Muscle of leg (tissue), 3 donors: ENCODE measurements at regions not wholly inside any gene's neighbourhood (a gene's known extent, or its start where the extent isn't known, plus 50 kb on each side); places are given as distances from the start of the nearest gene placed in this dataset.

Source experiments
- DNase-seq: peaks from one replicate; pipeline ENCODE4 v3.0.0; 2013
- H3K27ac ChIP-seq: one replicate; pipeline ENCODE4 v1.5.1; 2013; ENCODE audit warnings: mild to moderate bottlenecking, low read length, control low read depth
- H3K27me3 ChIP-seq: one replicate; pipeline ENCODE4 v1.6.1; 2013; ENCODE audit warnings: low read length; ENCODE audit not compliant: control insufficient read depth, insufficient read depth
- H3K36me3 ChIP-seq: one replicate; pipeline ENCODE4 v1.6.1; 2013; ENCODE audit warnings: low read length; ENCODE audit not compliant: control insufficient read depth, insufficient read depth
- H3K4me1 ChIP-seq: one replicate; pipeline ENCODE4 v1.6.1; 2013; ENCODE audit warnings: low read length; ENCODE audit not compliant: control insufficient read depth, insufficient read depth
- H3K4me3 ChIP-seq: one replicate; pipeline ENCODE4 v1.5.1; 2013; ENCODE audit warnings: low read length, control low read depth
- H3K9me3 ChIP-seq: replicated peaks from 2 replicates; pipeline ENCODE4 v1.6.1; 2013; ENCODE audit warnings: low read depth, low read length; ENCODE audit not compliant: control insufficient read depth
- WGBS: methylation state at CpG from one replicate; pipeline ENCODE4 v1.1.5; 2013; ENCODE audit warnings: missing lambda C conversion rate; ENCODE audit not compliant: insufficient coverage; 5-methylcytosine and 5-hydroxymethylcytosine counted together

DNA sequence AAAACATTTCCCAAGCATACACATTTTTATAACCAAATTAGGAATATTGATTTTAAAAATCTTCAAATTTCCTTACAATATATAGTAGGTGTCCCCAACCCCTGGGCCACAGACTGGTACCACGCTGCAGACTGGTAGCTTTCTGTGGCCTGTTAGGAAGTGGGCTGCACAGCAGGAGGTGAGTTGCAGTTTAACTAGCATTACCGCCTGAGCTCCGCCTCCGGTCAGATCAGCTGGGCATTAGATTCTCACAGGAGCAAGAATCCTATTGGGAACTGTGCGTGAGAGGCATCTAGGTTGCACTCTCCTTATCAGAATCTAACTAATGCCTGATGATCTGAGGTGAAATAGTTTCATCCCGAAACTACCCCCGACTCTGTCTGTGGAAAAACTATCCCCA is 62.1 kb downstream of the ZWINT start:
- DNase-seq: no peak
- 46% methylated on average over 2 of the region's 7 CpGs for WGBS
- Histone ChIP-seq H3K36me3 (no peaks in the 10 kb centered on the region), H3K27ac (no peak overlapping the region), H3K4me3 (no peak overlapping the region), H3K27me3 (no peaks in the 10 kb centered on the region), H3K9me3 (no peaks in the 10 kb centered on the region), H3K4me1 (no peaks in the 10 kb centered on the region)

DNA sequence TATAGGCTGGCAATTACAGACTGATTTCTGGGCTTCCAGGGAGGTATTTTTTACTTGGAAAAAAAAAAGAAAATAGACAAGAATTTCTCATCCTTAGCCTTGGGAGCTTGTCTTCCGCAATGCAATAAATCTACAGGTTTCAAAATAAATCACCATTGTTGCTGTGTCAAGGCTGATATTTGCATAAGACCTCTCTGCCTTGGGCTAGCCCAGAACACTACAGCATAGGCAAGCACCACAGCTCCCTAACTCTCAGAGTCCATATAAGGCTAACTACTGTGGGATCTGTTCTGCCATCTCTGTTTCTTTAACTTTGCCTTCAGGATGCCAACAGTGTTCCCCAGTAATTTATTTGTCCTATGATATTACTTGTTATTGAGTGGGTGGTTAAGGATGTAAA is 64.4 kb downstream of the ZWINT start:
- Histone ChIP-seq H3K9me3 (no peaks in the 10 kb centered on the region), H3K27me3 (no peaks in the 10 kb centered on the region), H3K4me3 (no peak overlapping the region), H3K4me1 (no peaks in the 10 kb centered on the region), H3K27ac (no peak overlapping the region), H3K36me3 (no peaks in the 10 kb centered on the region)
- WGBS: no CpG with 5 or more reads among the region's 1 CpG
- DNase-seq: no peak

DNA sequence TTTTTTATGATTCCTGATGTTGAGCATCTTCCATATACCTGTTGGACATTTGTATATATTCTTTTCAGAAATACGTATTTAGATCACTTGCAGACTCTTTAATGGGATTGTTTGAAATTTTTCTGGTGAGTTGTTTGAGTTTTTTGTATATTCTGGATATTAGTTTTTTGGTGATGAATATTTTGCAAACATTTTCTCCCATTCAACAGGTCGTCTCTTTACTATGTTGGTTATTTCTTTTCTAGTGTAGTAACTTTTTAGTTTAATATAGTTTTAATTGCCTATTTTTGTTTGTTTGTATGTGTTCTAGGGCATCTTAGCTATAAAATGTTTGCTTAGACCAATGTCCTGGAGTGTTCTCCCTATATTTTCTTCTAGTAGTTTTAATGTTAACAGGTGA is 72.7 kb downstream of the ZWINT start:
- H3K9me3 ChIP-seq: no peaks in the 10 kb centered on the region
- no peaks in the 10 kb centered on the region for H3K27me3 ChIP-seq
- no peaks in the 10 kb centered on the region for H3K4me1 ChIP-seq
- WGBS: no CpG with 5 or more reads among the region's 2 CpGs
- no peak overlapping the region for H3K4me3 ChIP-seq
- no peak for DNase-seq
- no peaks in the 10 kb centered on the region for H3K36me3 ChIP-seq
- H3K27ac ChIP-seq: no peak overlapping the region

DNA sequence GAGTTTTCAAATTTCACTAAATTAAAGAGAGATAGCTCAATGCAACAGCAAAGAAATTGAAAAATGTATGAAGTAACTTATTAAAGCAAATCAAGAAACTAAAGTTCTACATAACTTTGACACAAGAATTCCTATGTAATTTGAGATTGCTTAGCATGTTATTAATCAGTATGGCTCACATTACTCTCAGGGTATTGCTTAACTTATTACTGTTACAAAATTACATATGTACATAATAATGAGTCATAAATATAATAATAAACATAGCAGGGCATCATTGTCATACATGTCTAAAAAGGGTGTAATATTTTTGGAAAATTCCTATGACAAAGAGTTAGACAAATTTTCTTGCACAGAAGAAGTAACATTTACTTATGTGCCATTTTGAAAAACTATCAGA is 75.0 kb downstream of the ZWINT start:
- H3K9me3 ChIP-seq: no peaks in the 10 kb centered on the region
- no peak overlapping the region for H3K4me3 ChIP-seq
- no peaks in the 10 kb centered on the region for H3K27me3 ChIP-seq
- no peak for DNase-seq
- H3K27ac ChIP-seq: no peak overlapping the region
- H3K36me3 ChIP-seq: no peaks in the 10 kb centered on the region
- H3K4me1 ChIP-seq: no peaks in the 10 kb centered on the region

DNA sequence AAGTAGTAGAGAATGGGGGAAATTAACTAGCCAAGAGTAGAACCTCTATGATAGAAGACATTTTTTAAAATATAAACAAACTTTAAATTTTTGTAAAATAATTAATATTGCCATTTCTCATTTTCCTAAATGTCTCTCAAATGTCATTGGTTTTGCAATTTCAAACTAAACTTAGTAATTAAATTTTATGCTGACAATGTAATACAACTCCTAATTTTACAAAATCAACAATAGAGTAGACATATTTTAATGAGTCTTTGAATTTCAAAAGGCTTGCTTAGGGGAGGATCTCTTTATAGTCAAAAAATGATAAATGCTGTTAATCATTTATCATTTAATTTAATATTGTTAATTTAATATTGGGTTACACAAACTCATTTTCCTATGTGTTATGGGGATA is 81.8 kb downstream of the ZWINT start:
- Histone ChIP-seq H3K36me3 (no peaks in the 10 kb centered on the region), H3K27me3 (no peaks in the 10 kb centered on the region), H3K4me1 (no peaks in the 10 kb centered on the region), H3K27ac (no peak overlapping the region), H3K9me3 (no peaks in the 10 kb centered on the region), H3K4me3 (no peak overlapping the region)
- DNase-seq: no peak

DNA sequence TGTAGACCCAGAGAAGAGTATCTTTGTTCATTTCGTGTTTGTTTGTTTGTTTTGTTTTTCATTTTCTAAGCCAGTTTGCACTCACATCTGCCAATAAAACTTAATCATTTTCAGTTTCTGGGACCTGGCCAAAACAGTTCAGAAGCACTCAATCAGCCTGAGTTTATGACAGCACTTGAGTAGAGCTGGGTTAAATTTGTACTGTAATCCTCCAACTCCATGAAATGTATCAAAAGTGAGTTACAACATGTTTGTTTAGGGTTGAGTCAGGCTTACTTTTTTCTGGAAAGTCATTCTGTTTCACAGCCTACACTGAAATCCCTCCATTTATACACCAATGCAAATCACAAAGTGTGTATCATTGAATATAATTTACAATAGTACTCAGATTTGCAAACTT is 91.9 kb downstream of the ZWINT start:
- WGBS: no CpG with 5 or more reads among the region's 1 CpG
- no peaks in the 10 kb centered on the region for H3K9me3 ChIP-seq
- no peaks in the 10 kb centered on the region for H3K27me3 ChIP-seq
- H3K4me1 ChIP-seq: no peaks in the 10 kb centered on the region
- no peak overlapping the region for H3K27ac ChIP-seq
- H3K4me3 ChIP-seq: no peak overlapping the region
- H3K36me3 ChIP-seq: no peaks in the 10 kb centered on the region
- DNase-seq: no peak

DNA sequence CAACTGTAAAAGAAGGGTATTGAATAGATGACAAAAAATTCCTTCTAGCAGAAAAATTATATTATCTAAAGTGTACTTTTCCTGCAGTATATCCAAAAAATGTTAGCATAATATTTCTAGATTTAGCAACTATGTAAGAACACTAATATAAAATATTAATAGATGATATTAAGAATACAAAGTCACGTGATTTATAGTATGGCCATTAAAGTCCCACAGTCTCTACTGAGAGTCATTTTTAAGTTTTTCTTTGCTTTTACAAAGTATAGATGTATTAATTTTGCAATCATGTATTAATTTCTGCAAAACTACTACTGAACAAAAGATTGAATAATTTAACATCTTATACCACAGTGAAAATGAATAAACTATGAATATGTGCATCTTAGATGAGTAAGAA is 94.9 kb downstream of the ZWINT start:
- Histone ChIP-seq H3K4me3 (no peak overlapping the region), H3K27ac (no peak overlapping the region), H3K4me1 (no peaks in the 10 kb centered on the region), H3K36me3 (no peaks in the 10 kb centered on the region), H3K9me3 (no peaks in the 10 kb centered on the region), H3K27me3 (no peaks in the 10 kb centered on the region)
- DNase-seq: no peak
- no CpG with 5 or more reads among the region's 1 CpG for WGBS

DNA sequence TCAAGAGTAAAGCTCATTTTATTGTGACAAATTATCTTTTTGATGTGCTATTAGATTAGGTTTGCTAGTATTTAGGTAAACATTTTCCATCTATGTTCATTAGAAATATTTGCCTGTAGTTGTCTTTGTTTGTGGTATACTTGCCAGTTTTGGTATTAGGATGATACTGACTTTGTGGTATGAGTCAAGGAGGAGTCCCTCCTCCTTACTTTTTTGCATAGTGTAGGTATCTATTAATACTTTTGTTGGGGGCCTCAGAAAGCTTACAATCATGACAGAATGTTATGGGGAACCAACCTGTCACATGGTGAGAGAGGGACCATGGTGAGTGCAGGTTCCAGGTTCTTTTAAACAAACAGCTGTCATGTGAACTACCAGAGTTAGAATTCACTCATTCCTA is 102.1 kb downstream of the ZWINT start:
- peaks cover 10% of the 10 kb centered on the region for H3K9me3 ChIP-seq
- no peaks in the 10 kb centered on the region for H3K27me3 ChIP-seq
- H3K4me3 ChIP-seq: no peak overlapping the region
- no peaks in the 10 kb centered on the region for H3K4me1 ChIP-seq
- no peaks in the 10 kb centered on the region for H3K36me3 ChIP-seq
- DNase-seq: no peak
- no peak overlapping the region for H3K27ac ChIP-seq

DNA sequence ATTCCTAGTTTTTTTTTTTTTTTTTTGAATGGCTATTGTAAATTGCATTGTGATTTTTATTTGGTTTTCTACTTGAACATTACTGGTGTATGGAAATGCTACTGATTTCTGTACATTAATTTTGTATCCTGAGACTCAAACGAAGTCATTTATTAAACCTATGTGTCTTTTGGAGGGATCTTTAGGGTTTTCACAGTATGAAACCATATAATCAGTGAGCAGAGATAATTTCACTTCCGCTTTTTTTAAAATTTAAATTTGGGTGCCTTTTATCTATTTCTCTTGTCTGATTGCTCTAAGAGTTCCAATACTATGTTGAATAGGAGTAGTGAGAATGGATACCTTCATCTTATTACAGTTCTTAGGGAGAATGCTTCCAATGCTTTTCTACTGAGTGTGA is 102.7 kb downstream of the ZWINT start:
- no CpG with 5 or more reads among the region's 2 CpGs for WGBS
- Histone ChIP-seq H3K4me1 (no peaks in the 10 kb centered on the region), H3K27ac (no peak overlapping the region), H3K9me3 (peaks cover 10% of the 10 kb centered on the region), H3K4me3 (no peak overlapping the region), H3K27me3 (no peaks in the 10 kb centered on the region), H3K36me3 (no peaks in the 10 kb centered on the region)
- DNase-seq: no peak

DNA sequence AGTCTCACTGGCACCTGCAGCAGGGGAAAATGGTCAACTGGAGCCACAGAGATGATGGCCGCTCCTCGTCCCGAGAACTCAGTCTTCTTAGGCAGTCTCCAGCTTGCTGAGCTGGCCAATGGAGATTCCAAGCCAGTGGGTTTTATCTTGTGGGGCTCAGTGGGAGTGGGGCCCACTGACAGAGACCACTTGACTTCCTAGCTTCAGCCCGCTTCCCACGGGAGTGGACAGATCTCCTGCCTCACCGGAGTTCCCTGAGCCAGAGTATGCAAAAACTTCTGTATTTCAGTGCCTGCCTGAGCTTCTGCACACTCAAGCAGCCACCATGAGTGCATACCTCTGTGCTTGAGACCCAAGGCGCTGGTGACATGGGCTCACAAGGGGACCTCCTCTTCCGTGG is 105.8 kb downstream of the ZWINT start:
- H3K36me3 ChIP-seq: no peaks in the 10 kb centered on the region
- H3K4me3 ChIP-seq: no peak overlapping the region
- no peak overlapping the region for H3K27ac ChIP-seq
- no peak for DNase-seq
- 86% methylated on average over 8 of the region's 8 CpGs for WGBS
- H3K9me3 ChIP-seq: peaks cover 10% of the 10 kb centered on the region
- no peaks in the 10 kb centered on the region for H3K27me3 ChIP-seq
- H3K4me1 ChIP-seq: no peaks in the 10 kb centered on the region

DNA sequence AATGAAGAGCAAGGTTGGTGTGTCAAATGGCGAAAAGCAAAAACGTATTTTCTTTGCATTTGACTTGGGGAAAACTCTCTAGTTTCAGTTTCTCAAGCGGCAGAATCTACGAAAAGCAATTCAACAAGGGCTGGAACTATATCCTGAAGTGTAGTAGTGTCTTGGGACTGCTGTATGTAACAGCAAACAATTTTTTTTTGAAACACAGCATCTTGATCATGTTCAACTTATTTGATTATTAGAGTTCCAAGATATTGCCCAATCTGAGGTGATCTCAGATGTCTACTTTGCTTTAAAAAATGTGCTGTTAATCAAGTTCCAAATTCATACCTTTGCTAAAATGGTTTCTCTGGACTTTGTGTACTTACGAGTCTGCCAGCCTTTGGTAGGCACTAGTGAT is 120.6 kb downstream of the ZWINT start:
- Histone ChIP-seq H3K36me3 (no peaks in the 10 kb centered on the region), H3K4me1 (no peaks in the 10 kb centered on the region), H3K27me3 (no peaks in the 10 kb centered on the region), H3K9me3 (no peaks in the 10 kb centered on the region), H3K4me3 (no peak overlapping the region), H3K27ac (no peak overlapping the region)
- DNase-seq: no peak
- WGBS: 48% methylated on average over 4 of the region's 5 CpGs
